SW 1271 (cell line): ENCODE measurements at regions not wholly inside any gene's neighbourhood (a gene's known extent, or its start where the extent isn't known, plus 50 kb on each side); places are given as distances from the start of the nearest gene placed in this dataset.
"Not testable (repeated sequence)": the region's sequence is repeated elsewhere in the genome, so short reads cannot be mapped to it uniquely, and the experiment has no call there.

Experiments
- DNase-seq, 2 experiments: peaks; one replicate each; lab custom pipeline; 2025; lab: John Stamatoyannopoulos, UW

- no peak for DNase-seq
These were observed 76.2 kb upstream of the SOX11 start for GRCh38 chr2:5616019-5616418.

GRCh38 chr2:5617358-5617757 is 74.8 kb upstream of the SOX11 start:
- DNase-seq, result no peak

- DNase-seq, result no peak
These were observed 74.4 kb upstream of the SOX11 start for GRCh38 chr2:5617796-5618195.

- no peak for DNase-seq
These were observed 73.9 kb upstream of the SOX11 start for GRCh38 chr2:5618271-5618670.

- DNase-seq, result not testable (repeated sequence)
These were observed 66.6 kb upstream of the SOX11 start for GRCh38 chr2:5625556-5626065.

- DNase-seq, result not testable (repeated sequence)
These were observed 63.7 kb upstream of the SOX11 start for GRCh38 chr2:5628484-5628883.

GRCh38 chr2:5629510-5629909 is 62.7 kb upstream of the SOX11 start:
- DNase-seq, result not testable (repeated sequence)

GRCh38 chr2:5637051-5637450 is 55.1 kb upstream of the SOX11 start:
- not testable (repeated sequence) for DNase-seq
